K562 (cell line): ENCODE measurements at regions not wholly inside any gene's neighbourhood (a gene's known extent, or its start where the extent isn't known, plus 50 kb on each side); places are given as distances from the start of the nearest gene placed in this dataset.

ENCODE experiments used
- ATAC-seq: fragments of 200-7000 bp; cut with Tn5 transposase; 3 replicates; pipeline ENCODE4 v1.9.1; 2020; ENCODE audit warnings: moderate library complexity
- BruUV-seq: library from RNA; stranded (reverse); fragments of 400-500 nt; replicated peaks from 2 replicates; lab custom pipeline; 2021; lab: Mats Ljungman, UMichigan
- CTCF ChIA-PET: fragments of 300-600 bp; formaldehyde crosslinking; extraction: SDS; loops from one replicate; lab custom pipeline; 2021; ENCODE audit warnings: low intra/inter-chr PET ratio; lab: Yijun Ruan, JAX
- POLR2A ChIA-PET: fragments of 300-600, 350-650 bp; sonication (Branson Sonifier 250); formaldehyde crosslinking; extraction: SDS; loops from one replicate; lab custom pipeline; 2021; ENCODE audit warnings: antibody characterized with exemption, inconsistent platforms; lab: Yijun Ruan, JAX
- DNase-seq, 4 experiments: peaks; one replicate each; pipeline versions ENCODE4 v3.0.0 to v3.0.0-alpha.2; 2011 to 2018; ENCODE audit warnings: low spot score in 3 of 4, mixed read lengths in 3 of 4; ENCODE audit errors: extremely low read depth in 1 of 4
- FAIRE-seq: peaks from 2 replicates; lab custom pipeline; 2011; peaks lifted over from hg19 to GRCh38; lab: Jason Lieb, UNC
- H2AFZ ChIP-seq: 2 replicates; pipeline ENCODE4 v1.6.0; 2011; ENCODE audit warnings: low read depth, low read length, control low read depth, inconsistent platforms
- H3K27ac ChIP-seq: fragments of 200-600 bp; 3 replicates; pipeline ENCODE4 v1.8.0; 2011; ENCODE audit warnings: low read depth, mild to moderate bottlenecking, control low read depth, inconsistent platforms, low read length, moderate library complexity, mixed read lengths; ENCODE audit errors: extremely low read depth
- H3K27me3 ChIP-seq, 2 experiments: fragments of 300-600 bp in 1 of 2; 2 replicates in 1 of 2; 3 replicates in 1 of 2; pipeline versions ENCODE4 v1.6.0 to v1.8.0; 2011; ENCODE audit warnings: inconsistent platforms in 2 of 2, low read length in 2 of 2, mild to moderate bottlenecking in 1 of 2, mixed read lengths in 1 of 2, moderate library complexity in 1 of 2; ENCODE audit not compliant: control insufficient read depth in 2 of 2, insufficient read depth in 2 of 2
- H3K36me3 ChIP-seq: fragments of 300-600 bp; 3 replicates; pipeline ENCODE4 v1.8.0; 2011; ENCODE audit warnings: mild to moderate bottlenecking, low read length, inconsistent platforms; ENCODE audit not compliant: control insufficient read depth, insufficient read depth
- H3K4me1 ChIP-seq, 2 experiments: fragments of 200-600 bp in 1 of 2; replicated peaks in 1 of 2; 2 replicates in 1 of 2; 3 replicates in 1 of 2; pipeline versions ENCODE4 v1.5.1 to v1.8.0; 2011; ENCODE audit warnings: inconsistent platforms in 2 of 2, low read length in 2 of 2, mild to moderate bottlenecking in 1 of 2, mixed read lengths in 1 of 2, moderate library complexity in 1 of 2; ENCODE audit not compliant: control insufficient read depth in 2 of 2, insufficient read depth in 2 of 2
- H3K4me2 ChIP-seq: 2 replicates; pipeline ENCODE4 v1.6.1; 2011; ENCODE audit warnings: low read length, control low read depth, inconsistent platforms, mixed read lengths; ENCODE audit not compliant: insufficient read depth
- H3K4me3 ChIP-seq: fragments of 200-600 bp; sonication (generic), shearing (Covaris generic); 2 replicates; pipeline ENCODE4 v1.5.1; 2016; ENCODE audit warnings: control low read depth, inconsistent platforms
- H3K79me2 ChIP-seq: fragments of 200-600 bp; 3 replicates; pipeline ENCODE4 v1.8.0; 2011; ENCODE audit warnings: low read length, inconsistent platforms; ENCODE audit not compliant: control insufficient read depth, insufficient read depth
- H3K9ac ChIP-seq, 2 experiments: 2 replicates each; pipeline versions ENCODE4 v1.6.0 to v1.6.1; 2011; ENCODE audit warnings: low read depth in 2 of 2, low read length in 2 of 2, control low read depth in 1 of 2, inconsistent platforms in 1 of 2, mild to moderate bottlenecking in 1 of 2, mixed read lengths in 1 of 2; ENCODE audit not compliant: insufficient read depth in 1 of 2
- H3K9me1 ChIP-seq: one replicate; pipeline ENCODE4 v1.6.0; 2011; ENCODE audit warnings: inconsistent platforms, mild to moderate bottlenecking, low read length, moderate library complexity; ENCODE audit not compliant: control insufficient read depth, insufficient read depth
- H3K9me3 ChIP-seq: replicated peaks from 2 replicates; pipeline ENCODE4 v1.5.1; 2011; ENCODE audit warnings: low read depth, low read length, inconsistent platforms; ENCODE audit not compliant: control insufficient read depth, insufficient read depth
- H4K20me1 ChIP-seq: replicated peaks from 2 replicates; pipeline ENCODE4 v1.6.1; 2011; ENCODE audit warnings: low read length, inconsistent platforms, mixed read lengths; ENCODE audit not compliant: control insufficient read depth, insufficient read depth
- BCL6 ChIP-seq: fragments of 250-450 bp; sonication (Bioruptor Pico); IDR thresholded peaks from 2 replicates; pipeline ENCODE4 v1.4.0; 2020
- ETV1 ChIP-seq: fragments of 450-650 bp; conservative IDR thresholded peaks from 2 replicates; pipeline ENCODE4 v1.6.1; 2016; ENCODE audit warnings: missing genetic modification characterization, control low read depth, low read depth, missing compliant biosample characterization
- HDAC8 ChIP-seq: fragments of 450-650 bp; IDR thresholded peaks from 2 replicates; pipeline ENCODE4 v1.6.1; 2016; ENCODE audit warnings: mild to moderate bottlenecking, missing genetic modification characterization, moderate library complexity, missing compliant biosample characterization
- KAT8 ChIP-seq: fragments of 450-650 bp; IDR thresholded peaks from 2 replicates; pipeline ENCODE4 v1.6.1; 2016; ENCODE audit warnings: low read depth, mild to moderate bottlenecking
- NFYB ChIP-seq: IDR thresholded peaks from 2 replicates; pipeline ENCODE4 v1.6.1; 2011; ENCODE audit warnings: mild to moderate bottlenecking, moderate library complexity; ENCODE audit not compliant: insufficient read length; ENCODE audit errors: extremely low read depth
- PCBP2 ChIP-seq: fragments of 200-400 bp; formaldehyde crosslinking; IDR thresholded peaks from 2 replicates; pipeline ENCODE4 v1.6.1; 2018; ENCODE audit warnings: low read length, low read depth, mild to moderate bottlenecking, moderate library complexity; ENCODE audit not compliant: poor library complexity, severe bottlenecking
- PTRF ChIP-seq: fragments of 450-650 bp; IDR thresholded peaks from 2 replicates; pipeline ENCODE4 v1.6.1; 2016; ENCODE audit warnings: mild to moderate bottlenecking, missing genetic modification characterization, missing compliant biosample characterization
- SRF ChIP-seq, 2 experiments: fragments of 250-450, 450-650 bp in 1 of 2; sonication (Bioruptor Pico) in 1 of 2; sonication (generic) in 1 of 2; formaldehyde crosslinking; IDR thresholded peaks; 2 replicates each; pipeline versions ENCODE4 v1.5.0 to v1.5.1; 2020 to 2022; ENCODE audit warnings: mild to moderate bottlenecking in 1 of 2, missing genetic modification reagents in 1 of 2
- SRSF3 ChIP-seq: fragments of 200-400 bp; formaldehyde crosslinking; IDR thresholded peaks from 2 replicates; pipeline ENCODE4 v1.6.1; 2016; ENCODE audit warnings: mild to moderate bottlenecking, low read length, moderate library complexity; ENCODE audit not compliant: insufficient read depth
- ZC3H8 ChIP-seq: fragments of 450-650 bp; IDR thresholded peaks from 2 replicates; pipeline ENCODE4 v1.6.1; 2017
- WGBS: fragments of 100-300 bp; shearing (Covaris generic); methylation state at CpG from one replicate; pipeline ENCODE4 v1.1.6; 2016; ENCODE audit warnings: low coverage, mixed read lengths; ENCODE audit not compliant: insufficient coverage; ENCODE audit errors: missing lambda C conversion rate; 5-methylcytosine and 5-hydroxymethylcytosine counted together
- in situ Hi-C: fragments of 300-500 bp; cut with MboI; formaldehyde crosslinking; loops from 4 replicates; pipeline ENCODE4 v1.15.0; 2018; ENCODE audit warnings: inconsistent platforms, mixed read lengths
- intact Hi-C: fragments of 100-400 bp; cut with micrococcal nuclease; formaldehyde crosslinking; loops from 2 replicates; pipeline ENCODE4 v1.14.2; 2022

- TF ChIP-seq SRSF3 (no peak), ETV1 (tag) (no peak)
These were observed 100.7 kb upstream of the MSH6 start (continued) for GRCh38 chr2:47682216-47682749.

GRCh38 chr2:47676261-47676926 lies 105.6 kb upstream of the KCNK12 start:
- in situ Hi-C loops (no loop called here), intact Hi-C loops (no loop called here)
- BruUV-seq = no TSS peak
- POLR2A ChIA-PET = interaction anchor here (0.7 to 1.1 kb wide), 2 partner anchors 16 to 23 kb away, joined by 3 read pairs; no protein-coding TSS in a partner anchor
- no peaks in the 10 kb centered on the region for H3K36me3 ChIP-seq
- no peak overlapping the region for H3K4me3 ChIP-seq
- no peaks in the 10 kb centered on the region for H4K20me1 ChIP-seq
- H3K9me1 ChIP-seq = no peaks in the 10 kb centered on the region
- no peak overlapping the region for H3K4me2 ChIP-seq
- no peaks in the 10 kb centered on the region for H3K9me3 ChIP-seq
- no peak overlapping the region for H3K27ac ChIP-seq
- H3K9ac ChIP-seq = no peak overlapping the region
- WGBS = 2% methylated on average over 6 of the region's 6 CpGs
- H3K79me2 ChIP-seq = no peaks in the 10 kb centered on the region
- CTCF ChIA-PET = no interaction called here
- DNase-seq = no peak
- ATAC-seq = no peak
- no peak overlapping the region for H2AFZ ChIP-seq
- no peaks in the 10 kb centered on the region for H3K4me1 ChIP-seq
- no peak for FAIRE-seq
- TF ChIP-seq KAT8 = no peak
- TF ChIP-seq ZC3H8 = no peak
- no peak for TF ChIP-seq SRF (CRISPR knock-in tag; IDR thresholded peaks at IDR 0.05)
- TF ChIP-seq NFYB = no peak
- TF ChIP-seq PTRF = no peak
- no peak for TF ChIP-seq HDAC8 (tag)
- TF ChIP-seq BCL6 (CRISPR knock-in tag) = no peak
- no peak for TF ChIP-seq PCBP2
- peaks cover 3 to 31% of the 10 kb centered on the region in 2 experiments; a peak in 4 of 5 replicates for H3K27me3 ChIP-seq
